ENCODE measurements at regions not wholly inside any gene's neighbourhood (a gene's known extent, or its start where the extent isn't known, plus 50 kb on each side); places are given as distances from the start of the nearest gene placed in this dataset.

- Mint-ChIP-seq H3K9me3 (peaks cover 4% of the 10 kb centered on the region), H3K27ac (no peak overlapping the region)
- TF ChIP-seq CTCF (IDR thresholded peaks at IDR 0.05; ENCODE audit: unreplicated experiment) = no peak
Measured at GRCh38 chrX:88655460-88655859, 91.6 kb upstream of the CPXCR1 start.

GRCh38 chrX:88660836-88661235 is 86.2 kb upstream of the CPXCR1 start:
- no peak for TF ChIP-seq CTCF (IDR thresholded peaks at IDR 0.05; ENCODE audit: unreplicated experiment)
- DNase-seq (ENCODE audit: low spot score in 2 of 2, unreplicated experiment in 2 of 2) = no peak
- Mint-ChIP-seq H3K4me1 (no peaks in the 10 kb centered on the region), H3K36me3 (no peaks in the 10 kb centered on the region), H3K27me3 (ENCODE audit: low read depth) (no peaks in the 10 kb centered on the region), H3K4me3 (no peak overlapping the region), H3K9me3 (peaks cover 4% of the 10 kb centered on the region), H3K27ac (no peak overlapping the region)

More at GRCh38 chrX:88655460-88655859, 91.6 kb upstream of the CPXCR1 start:
- Mint-ChIP-seq H3K4me1 (no peaks in the 10 kb centered on the region), H3K27me3 (ENCODE audit: low read depth) (no peaks in the 10 kb centered on the region), H3K4me3 (no peak overlapping the region), H3K36me3 (no peaks in the 10 kb centered on the region)
- no peak for DNase-seq (ENCODE audit: low spot score in 2 of 2, unreplicated experiment in 2 of 2)

GRCh38 chrX:88672261-88672660 is 74.8 kb upstream of the CPXCR1 start:
- Mint-ChIP-seq H3K27ac (no peak overlapping the region), H3K27me3 (ENCODE audit: low read depth) (no peaks in the 10 kb centered on the region), H3K36me3 (no peaks in the 10 kb centered on the region), H3K4me3 (no peak overlapping the region), H3K9me3 (peaks cover 8% of the 10 kb centered on the region), H3K4me1 (no peaks in the 10 kb centered on the region)
- DNase-seq (ENCODE audit: low spot score in 2 of 2, unreplicated experiment in 2 of 2) = no peak
- TF ChIP-seq CTCF (IDR thresholded peaks at IDR 0.05; ENCODE audit: unreplicated experiment) = no peak

Data from mesothelial cell of epicardium (in vitro differentiated cells).